Upper lobe of right lung (tissue), 1 donor: ENCODE measurements at regions not wholly inside any gene's neighbourhood (a gene's known extent, or its start where the extent isn't known, plus 50 kb on each side); places are given as distances from the start of the nearest gene placed in this dataset.
"Not testable (repeated sequence)": the region's sequence is repeated elsewhere in the genome, so short reads cannot be mapped to it uniquely, and the experiment has no call there.

Source experiments
- ATAC-seq: fragments of 200-7000 bp; cut with Tn5 transposase; one replicate; pipeline ENCODE4 v1.9.1; 2020; ENCODE audit warnings: mild to moderate bottlenecking, moderate library complexity
- DNase-seq: peaks from one replicate; pipeline ENCODE4 v3.0.0-alpha.2; 2020
- H3K27ac ChIP-seq: fragments of 200-600 bp; one replicate; pipeline ENCODE4 v1.8.0; 2022
- H3K27me3 ChIP-seq: fragments of 200-600 bp; one replicate; pipeline ENCODE4 v1.8.0; 2022; ENCODE audit warnings: mild to moderate bottlenecking
- H3K36me3 ChIP-seq: fragments of 200-600 bp; one replicate; pipeline ENCODE4 v1.8.0; 2022
- H3K4me1 ChIP-seq: fragments of 200-600 bp; one replicate; pipeline ENCODE4 v1.8.0; 2022
- H3K4me3 ChIP-seq: fragments of 200-600 bp; one replicate; pipeline ENCODE4 v1.8.0; 2022; ENCODE audit warnings: mild to moderate bottlenecking
- H3K9me3 ChIP-seq: fragments of 200-600 bp; one replicate; pipeline ENCODE4 v1.8.0; 2022
- intact Hi-C: fragments of 100-400 bp; cut with DNase I; formaldehyde crosslinking; loops from one replicate; pipeline ENCODE4 v1.11.0; 2022
- TF ChIP-seq, protein P1 (sequence below): fragments of 200-600 bp; IDR thresholded peaks from one replicate; pipeline ENCODE4 v1.8.0; 2022; ENCODE audit warnings: antibody characterized with exemption
- donor health status: DM: no; HTN: yes; CAD: no; lungs with severe emphysema.

- H3K4me3 ChIP-seq: no peak overlapping the region
- H3K4me1 ChIP-seq: no peaks in the 10 kb centered on the region
- H3K9me3 ChIP-seq: no peaks in the 10 kb centered on the region
- no peaks in the 10 kb centered on the region for H3K27me3 ChIP-seq
- no peak overlapping the region for H3K27ac ChIP-seq
- H3K36me3 ChIP-seq: no peaks in the 10 kb centered on the region
- intact Hi-C loops: no loop called here
- DNase-seq: no peak
- TF ChIP-seq, protein P1, sequence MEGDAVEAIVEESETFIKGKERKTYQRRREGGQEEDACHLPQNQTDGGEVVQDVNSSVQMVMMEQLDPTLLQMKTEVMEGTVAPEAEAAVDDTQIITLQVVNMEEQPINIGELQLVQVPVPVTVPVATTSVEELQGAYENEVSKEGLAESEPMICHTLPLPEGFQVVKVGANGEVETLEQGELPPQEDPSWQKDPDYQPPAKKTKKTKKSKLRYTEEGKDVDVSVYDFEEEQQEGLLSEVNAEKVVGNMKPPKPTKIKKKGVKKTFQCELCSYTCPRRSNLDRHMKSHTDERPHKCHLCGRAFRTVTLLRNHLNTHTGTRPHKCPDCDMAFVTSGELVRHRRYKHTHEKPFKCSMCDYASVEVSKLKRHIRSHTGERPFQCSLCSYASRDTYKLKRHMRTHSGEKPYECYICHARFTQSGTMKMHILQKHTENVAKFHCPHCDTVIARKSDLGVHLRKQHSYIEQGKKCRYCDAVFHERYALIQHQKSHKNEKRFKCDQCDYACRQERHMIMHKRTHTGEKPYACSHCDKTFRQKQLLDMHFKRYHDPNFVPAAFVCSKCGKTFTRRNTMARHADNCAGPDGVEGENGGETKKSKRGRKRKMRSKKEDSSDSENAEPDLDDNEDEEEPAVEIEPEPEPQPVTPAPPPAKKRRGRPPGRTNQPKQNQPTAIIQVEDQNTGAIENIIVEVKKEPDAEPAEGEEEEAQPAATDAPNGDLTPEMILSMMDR: no peak
- ATAC-seq: no peak
These were observed 605.7 kb upstream of the GJE1 start for GRCh38 chr6:141526985-141527384.

- H3K27ac ChIP-seq: no peak overlapping the region
- H3K9me3 ChIP-seq: no peaks in the 10 kb centered on the region
- DNase-seq: no peak
- no peak for ATAC-seq
- H3K4me3 ChIP-seq: no peak overlapping the region
- H3K27me3 ChIP-seq: no peaks in the 10 kb centered on the region
- intact Hi-C loops: no loop called here
- H3K36me3 ChIP-seq: no peaks in the 10 kb centered on the region
- no peaks in the 10 kb centered on the region for H3K4me1 ChIP-seq
- TF ChIP-seq, protein P1: no peak
These were observed 611.3 kb upstream of the GJE1 start for GRCh38 chr6:141521440-141521839.

GRCh38 chr6:141513830-141514229, 618.9 kb upstream of the GJE1 start:
- H3K27me3 ChIP-seq: no peaks in the 10 kb centered on the region
- no peaks in the 10 kb centered on the region for H3K9me3 ChIP-seq
- DNase-seq (no peak), ATAC-seq (no peak)
- intact Hi-C loops: no loop called here
- H3K36me3 ChIP-seq: no peaks in the 10 kb centered on the region
- TF ChIP-seq, protein P1: no peak
- H3K4me3 ChIP-seq: peak overlapping the region; percentile 2
- H3K27ac ChIP-seq: no peak overlapping the region
- no peaks in the 10 kb centered on the region for H3K4me1 ChIP-seq

DNA sequence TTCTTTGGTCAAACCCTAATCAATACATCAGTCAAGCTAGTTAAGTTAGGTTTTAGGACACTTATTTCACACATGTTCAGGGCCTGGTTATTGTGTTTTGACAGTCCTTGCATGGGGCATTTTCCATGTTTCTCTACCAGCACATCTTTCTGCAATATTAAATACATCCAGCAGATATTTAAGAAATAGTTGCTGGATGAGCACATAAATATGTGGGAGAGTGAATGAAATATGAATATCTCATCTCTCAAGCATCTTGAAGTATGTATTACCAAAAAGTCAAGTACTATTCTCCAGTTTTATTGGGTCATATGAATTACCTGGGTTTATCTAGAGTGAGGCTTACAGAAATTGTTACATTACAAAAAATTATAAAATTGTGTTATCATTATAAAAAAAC, 621.9 kb upstream of the GJE1 start:
- DNase-seq (no peak), ATAC-seq (no peak)
- Histone ChIP-seq H3K9me3 (peaks cover 8% of the 10 kb centered on the region), H3K4me1 (no peaks in the 10 kb centered on the region), H3K27ac (no peak overlapping the region), H3K4me3 (no peak overlapping the region), H3K36me3 (no peaks in the 10 kb centered on the region), H3K27me3 (no peaks in the 10 kb centered on the region)
- TF ChIP-seq, protein P1: no peak
- intact Hi-C loops: no loop called here

DNA sequence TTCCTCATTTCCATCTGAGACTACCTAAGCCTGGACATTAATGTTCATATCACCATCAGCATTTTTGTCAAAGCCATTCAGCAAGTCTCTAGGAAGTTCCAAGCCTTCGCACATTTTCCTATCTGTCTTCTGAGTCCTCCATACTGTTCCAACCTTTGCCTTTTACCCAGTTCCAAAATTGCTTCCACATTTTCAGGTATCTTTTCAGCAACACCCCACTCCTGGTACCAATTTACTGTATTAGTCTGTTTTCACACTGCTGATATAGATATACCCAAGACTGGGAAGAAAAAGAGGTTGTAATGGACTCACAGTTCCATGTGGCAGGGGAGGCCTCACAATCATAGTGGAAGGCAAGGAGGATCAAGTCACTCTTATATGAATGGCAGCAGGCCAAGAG, 626.7 kb upstream of the GJE1 start:
- H3K4me1 ChIP-seq, H3K27ac ChIP-seq, H3K27me3 ChIP-seq, ATAC-seq, intact Hi-C loops, H3K4me3 ChIP-seq, DNase-seq, H3K36me3 ChIP-seq: not testable (repeated sequence)
- peaks cover 10% of the 10 kb centered on the region for H3K9me3 ChIP-seq

DNA sequence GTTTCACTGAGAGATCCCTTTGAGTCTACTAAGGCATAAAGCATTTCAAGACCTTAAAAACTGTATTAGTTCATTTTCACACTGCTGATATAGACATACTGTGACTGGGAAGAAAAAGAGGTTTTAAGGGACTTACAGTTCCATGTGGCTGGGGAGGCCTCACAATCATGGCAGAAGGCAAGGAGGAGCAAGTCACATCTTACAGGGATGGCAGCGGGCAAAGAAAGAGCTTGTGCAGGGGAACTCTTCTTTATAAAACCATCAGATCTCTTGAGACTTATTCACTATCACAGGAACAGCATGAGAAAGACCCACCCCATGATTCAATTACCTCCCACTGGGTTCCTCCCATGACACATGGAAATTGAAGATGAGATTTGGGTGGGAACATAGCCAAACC, 628.4 kb upstream of the GJE1 start:
- H3K36me3 ChIP-seq, H3K4me1 ChIP-seq, H3K27ac ChIP-seq, DNase-seq, intact Hi-C loops, ATAC-seq, H3K4me3 ChIP-seq, H3K27me3 ChIP-seq: not testable (repeated sequence)
- peaks cover 10% of the 10 kb centered on the region for H3K9me3 ChIP-seq

GRCh38 chr6:141501616-141502015, 631.1 kb upstream of the GJE1 start:
- no peak for ATAC-seq
- TF ChIP-seq, protein P1: no peak
- H3K4me1 ChIP-seq: no peaks in the 10 kb centered on the region

More at GRCh38 chr6:141501616-141502015, 631.1 kb upstream of the GJE1 start:
- no peak overlapping the region for H3K27ac ChIP-seq
- H3K9me3 ChIP-seq: peaks cover 10% of the 10 kb centered on the region
- H3K36me3 ChIP-seq: no peaks in the 10 kb centered on the region
- no peak for DNase-seq
- intact Hi-C loops: no loop called here
- no peaks in the 10 kb centered on the region for H3K27me3 ChIP-seq
- no peak overlapping the region for H3K4me3 ChIP-seq
